AG10803 (cell line): ENCODE measurements at regions not wholly inside any gene's neighbourhood (a gene's known extent, or its start where the extent isn't known, plus 50 kb on each side); places are given as distances from the start of the nearest gene placed in this dataset.

ENCODE experiments used
- DNase-seq: peaks from one replicate; pipeline ENCODE4 v3.0.0; 2010; ENCODE audit warnings: low read depth
- H3K4me3 ChIP-seq: 2 replicates; pipeline ENCODE4 v1.5.1; 2011; ENCODE audit warnings: mild to moderate bottlenecking, low read length, control low read depth
- CTCF ChIP-seq: conservative IDR thresholded peaks from 2 replicates; pipeline ENCODE4 v1.5.1; 2011; ENCODE audit warnings: mild to moderate bottlenecking, low read length, control low read depth, inconsistent platforms

GRCh38 chr3:89964347-89964746, 856.9 kb downstream of the EPHA3 start:
- H3K4me3 ChIP-seq, result no peak overlapping the region
- DNase-seq, result no peak
- TF ChIP-seq CTCF, result no peak

GRCh38 chr3:89966877-89967665, 859.6 kb downstream of the EPHA3 start:
- no peak for DNase-seq

GRCh38 chr3:89971329-89971728, 863.9 kb downstream of the EPHA3 start:
- no peak for TF ChIP-seq CTCF
- H3K4me3 ChIP-seq, result no peak overlapping the region
- no peak for DNase-seq

More at GRCh38 chr3:89966877-89967665, 859.6 kb downstream of the EPHA3 start:
- TF ChIP-seq CTCF, result no peak
- no peak overlapping the region for H3K4me3 ChIP-seq

- TF ChIP-seq CTCF, result no peak
- no peak for DNase-seq
- no peak overlapping the region for H3K4me3 ChIP-seq
Measured at GRCh38 chr3:89973156-89973555, 865.7 kb downstream of the EPHA3 start.

GRCh38 chr3:89974903-89975519, 867.6 kb downstream of the EPHA3 start:
- no peak for DNase-seq
- no peak overlapping the region for H3K4me3 ChIP-seq
- TF ChIP-seq CTCF, result no peak

- no peak for TF ChIP-seq CTCF
- no peak overlapping the region for H3K4me3 ChIP-seq
- no peak for DNase-seq
Measured at GRCh38 chr3:89983449-89983848, 876.0 kb downstream of the EPHA3 start.

GRCh38 chr3:90005281-90005847, 897.9 kb downstream of the EPHA3 start:
- no peak for TF ChIP-seq CTCF
- no peak for DNase-seq

More at GRCh38 chr3:90005281-90005847, 897.9 kb downstream of the EPHA3 start:
- H3K4me3 ChIP-seq, result no peak overlapping the region
